Esophagus squamous epithelium (tissue), 4 donors: ENCODE measurements at regions not wholly inside any gene's neighbourhood (a gene's known extent, or its start where the extent isn't known, plus 50 kb on each side); places are given as distances from the start of the nearest gene placed in this dataset.

Source experiments
- CTCF ChIP-seq, 6 experiments: fragments of 450-650 bp in 4 of 6; fragments of 200-600 bp in 2 of 6; sonication (generic) in 2 of 6; IDR thresholded peaks; one replicate each; pipeline ENCODE4 v1.5.1; 2016 to 2019; ENCODE audit warnings: antibody characterized with exemption in 6 of 6, mild to moderate bottlenecking in 4 of 6, moderate library complexity in 4 of 6
- POLR2A ChIP-seq, 4 donors: fragments of 450-650 bp; IDR thresholded peaks; one replicate each; pipeline ENCODE4 v1.6.1; 2017; ENCODE audit warnings: antibody characterized with exemption in 4 of 4, mild to moderate bottlenecking in 4 of 4, moderate library complexity in 3 of 4

DNA sequence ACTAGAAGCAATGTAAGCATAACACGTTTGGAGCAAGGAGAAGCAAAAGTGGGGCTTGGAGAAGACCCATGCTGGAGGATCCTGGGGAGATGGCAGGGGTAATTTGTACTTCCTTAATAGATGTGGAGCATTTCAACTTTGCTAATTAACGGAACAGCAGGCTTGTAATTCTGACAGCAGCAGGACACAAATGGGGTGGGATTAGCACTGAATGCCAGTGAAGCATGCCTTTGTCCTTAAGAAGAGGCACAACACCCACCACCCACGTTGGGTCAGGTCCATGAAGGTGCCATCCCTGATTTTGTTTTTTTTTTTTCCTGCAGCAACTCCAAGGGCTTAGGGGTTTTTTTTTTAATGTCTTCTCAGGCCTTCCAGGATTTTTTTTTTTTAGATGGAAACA lies 231.9 kb upstream of the ROPN1 start:
- TF ChIP-seq CTCF (IDR thresholded peaks at IDR 0.05) (no peak), POLR2A (IDR thresholded peaks at IDR 0.05) (no peak)
